ENCODE measurements at regions not wholly inside any gene's neighbourhood (a gene's known extent, or its start where the extent isn't known, plus 50 kb on each side); places are given as distances from the start of the nearest gene placed in this dataset.

GRCh38 chr1:218872928-218873327 is 300.8 kb upstream of the LYPLAL1 start:
- no peak overlapping the region for H3K27ac ChIP-seq (ENCODE audit: low read depth, low read length)
- H3K9me2 ChIP-seq (ENCODE audit: insufficient read depth), result no peaks in the 10 kb centered on the region
- no peak overlapping the region for H3K9ac ChIP-seq (ENCODE audit: low read length)
- DNase-seq (ENCODE audit: low read depth, low spot score) (no peak), ATAC-seq (no peak)
- H3K4me3 ChIP-seq (replicated peaks in 1 of 2; ENCODE audit: low read depth in 1 of 2, low read length in 2 of 2), result no peak overlapping the region
- BruUV-seq (replicated peaks), result no TSS peak
- ChIA-PET RAD21 (ENCODE audit: low non-redundant PET in 1 of 2, low total read pairs in 2 of 2, uncharacterized antibody in 2 of 2, unreplicated experiment in 2 of 2) (no interaction called here), CTCF (no interaction called here), POLR2A (no interaction called here)
- no peaks in the 10 kb centered on the region for H4K20me1 ChIP-seq (ENCODE audit: insufficient read depth)
- H3K4me1 ChIP-seq (ENCODE audit: control insufficient read depth in 1 of 2, insufficient read depth in 2 of 2, low read length in 2 of 2), result peaks cover 0 to 4% of the 10 kb centered on the region in 2 experiments; a peak in 2 of 4 replicates
- H3K9me3 ChIP-seq (ENCODE audit: control insufficient read depth in 1 of 2, insufficient read depth in 1 of 2, low read depth in 1 of 2, low read length in 2 of 2), result no peaks in the 10 kb centered on the region
- intact Hi-C loops (cut with micrococcal nuclease), result no loop called here
- no peaks in the 10 kb centered on the region for H3K79me2 ChIP-seq (ENCODE audit: insufficient read depth, low read length)
- no peaks in the 10 kb centered on the region for H3K27me3 ChIP-seq (ENCODE audit: insufficient read depth, low read length)
- H2AFZ ChIP-seq (ENCODE audit: low read depth, low read length, poor library complexity, severe bottlenecking), result peak overlapping the region; percentile 13
- no peak for TF ChIP-seq ZFX (IDR thresholded peaks at IDR 0.05)
- no peak for TF ChIP-seq ATF3 (IDR thresholded peaks at IDR 0.05)
- H3K4me2 ChIP-seq (ENCODE audit: low read length), result no peak overlapping the region
- no peaks in the 10 kb centered on the region for H3K36me3 ChIP-seq (ENCODE audit: control insufficient read depth in 1 of 2, insufficient read depth in 2 of 2, low read length in 2 of 2)

- H3K4me3 ChIP-seq (replicated peaks in 1 of 2; ENCODE audit: low read depth in 1 of 2, low read length in 2 of 2), result no peak overlapping the region
- H3K4me2 ChIP-seq (ENCODE audit: low read length), result peak overlapping the region; percentile 19; the same call in 1 of the 2 replicates
- RAD21 ChIA-PET (ENCODE audit: low non-redundant PET in 1 of 2, low total read pairs in 2 of 2, uncharacterized antibody in 2 of 2, unreplicated experiment in 2 of 2), result no interaction called here
- ATAC-seq (no peak), DNase-seq (ENCODE audit: low read depth, low spot score) (no peak)
- H3K27me3 ChIP-seq (ENCODE audit: insufficient read depth, low read length), result no peaks in the 10 kb centered on the region
- no peak for TF ChIP-seq EGR1 (IDR thresholded peaks at IDR 0.05; ENCODE audit: low read depth)
- no peak for TF ChIP-seq EZH2 (IDR thresholded peaks at IDR 0.05)
- H3K27ac ChIP-seq (ENCODE audit: low read depth, low read length), result no peak overlapping the region
- POLR2A ChIA-PET, result no interaction called here
- H3K9ac ChIP-seq (ENCODE audit: low read length), result no peak overlapping the region
- no TSS peak for BruUV-seq (replicated peaks)
- H2AFZ ChIP-seq (ENCODE audit: low read depth, low read length, poor library complexity, severe bottlenecking), result peak overlapping the region; percentile 65
- CTCF ChIA-PET, result no interaction called here
- no peaks in the 10 kb centered on the region for H3K79me2 ChIP-seq (ENCODE audit: insufficient read depth, low read length)
- H4K20me1 ChIP-seq (ENCODE audit: insufficient read depth), result no peaks in the 10 kb centered on the region
- peaks cover 0 to 10% of the 10 kb centered on the region in 2 experiments; a peak in 2 of 4 replicates for H3K4me1 ChIP-seq (ENCODE audit: control insufficient read depth in 1 of 2, insufficient read depth in 2 of 2, low read length in 2 of 2)
- intact Hi-C loops (cut with micrococcal nuclease), result no loop called here
- H3K36me3 ChIP-seq (ENCODE audit: control insufficient read depth in 1 of 2, insufficient read depth in 2 of 2, low read length in 2 of 2), result no peaks in the 10 kb centered on the region
- no peaks in the 10 kb centered on the region for H3K9me2 ChIP-seq (ENCODE audit: insufficient read depth)
- H3K9me3 ChIP-seq (ENCODE audit: control insufficient read depth in 1 of 2, insufficient read depth in 1 of 2, low read depth in 1 of 2, low read length in 2 of 2), result no peaks in the 10 kb centered on the region
These were observed 299.4 kb upstream of the LYPLAL1 start for GRCh38 chr1:218874313-218874712.
